SK-N-SH treated with all-trans-retinoic acid at 6 μM for 48 hours (cell line): ENCODE measurements at regions not wholly inside any gene's neighbourhood (a gene's known extent, or its start where the extent isn't known, plus 50 kb on each side); places are given as distances from the start of the nearest gene placed in this dataset.

ENCODE experiments used
- ATAC-seq: fragments of 200-7000 bp; cut with Tn5 transposase; 3 replicates; pipeline ENCODE4 v1.9.1; 2020; ENCODE audit warnings: mild to moderate bottlenecking, moderate library complexity
- ARNTL ChIP-seq: fragments of 450-650 bp; formaldehyde crosslinking; IDR thresholded peaks from 2 replicates; pipeline ENCODE4 v1.5.0; 2020; ENCODE audit warnings: low read depth, mild to moderate bottlenecking, moderate library complexity, borderline replicate concordance
- BACH2 ChIP-seq: fragments of 250-450 bp; sonication (Bioruptor Pico); IDR thresholded peaks from 2 replicates; pipeline ENCODE4 v1.9.0; 2021; ENCODE audit warnings: mild to moderate bottlenecking, borderline replicate concordance
- CSDC2 ChIP-seq: fragments of 250-450 bp; sonication (Bioruptor Pico); IDR thresholded peaks from 2 replicates; pipeline ENCODE4 v1.5.0; 2020; ENCODE audit warnings: mild to moderate bottlenecking, moderate library complexity
- CSRNP3 ChIP-seq: fragments of 250-450 bp; sonication (Bioruptor Pico); IDR thresholded peaks from 2 replicates; pipeline ENCODE4 v1.5.1; 2021; ENCODE audit warnings: mild to moderate bottlenecking, moderate library complexity
- ESRRG ChIP-seq: fragments of 250-450 bp; sonication (Bioruptor Pico); IDR thresholded peaks from 2 replicates; pipeline ENCODE4 v1.6.1; 2021; ENCODE audit warnings: mild to moderate bottlenecking
- GLIS3 ChIP-seq: fragments of 250-450 bp; sonication (Bioruptor Pico); IDR thresholded peaks from 2 replicates; pipeline ENCODE4 v1.5.0; 2020; ENCODE audit warnings: mild to moderate bottlenecking, moderate library complexity
- ISL1 ChIP-seq: fragments of 250-450 bp; sonication (Bioruptor Pico); IDR thresholded peaks from 2 replicates; pipeline ENCODE4 v2.1.2; 2022; ENCODE audit warnings: mild to moderate bottlenecking, moderate library complexity
- OSR1 ChIP-seq: fragments of 250-450 bp; sonication (Bioruptor Pico); IDR thresholded peaks from 2 replicates; pipeline ENCODE4 v1.8.0; 2022; ENCODE audit warnings: moderate library complexity, mild to moderate bottlenecking, inconsistent platforms
- PATZ1 ChIP-seq: fragments of 250-450 bp; sonication (Bioruptor Pico); IDR thresholded peaks from 2 replicates; pipeline ENCODE4 v1.8.0; 2020; ENCODE audit warnings: mild to moderate bottlenecking, moderate library complexity, borderline replicate concordance
- POU6F1 ChIP-seq: fragments of 250-450 bp; sonication (Bioruptor Pico); IDR thresholded peaks from 2 replicates; pipeline ENCODE4 v1.8.0; 2021; ENCODE audit warnings: low read depth, mild to moderate bottlenecking, moderate library complexity, borderline replicate concordance
- PPARA ChIP-seq: fragments of 250-450 bp; sonication (Bioruptor Pico); IDR thresholded peaks from 2 replicates; pipeline ENCODE4 v1.5.0; 2020; ENCODE audit warnings: mild to moderate bottlenecking, borderline replicate concordance
- RARB ChIP-seq: fragments of 250-450 bp; sonication (Bioruptor Pico); IDR thresholded peaks from 2 replicates; pipeline ENCODE4 v1.8.0; 2021; ENCODE audit warnings: mild to moderate bottlenecking, moderate library complexity
- SNAI2 ChIP-seq: fragments of 250-450 bp; sonication (Bioruptor Pico); IDR thresholded peaks from 2 replicates; pipeline ENCODE4 v1.5.0; 2020; ENCODE audit warnings: mild to moderate bottlenecking, moderate library complexity
- TCF4 ChIP-seq: fragments of 250-450 bp; sonication (Bioruptor Pico); IDR thresholded peaks from 2 replicates; pipeline ENCODE4 v1.8.0; 2021; ENCODE audit warnings: mild to moderate bottlenecking, moderate library complexity, borderline replicate concordance
- TOX ChIP-seq: fragments of 250-450 bp; sonication (Bioruptor Pico); IDR thresholded peaks from 2 replicates; pipeline ENCODE4 v1.8.0; 2021; ENCODE audit warnings: mild to moderate bottlenecking, moderate library complexity, borderline replicate concordance
- ZC3H10 ChIP-seq: fragments of 250-450 bp; sonication (Bioruptor Pico); IDR thresholded peaks from 2 replicates; pipeline ENCODE4 v1.5.1; 2021; ENCODE audit warnings: mild to moderate bottlenecking, moderate library complexity
- ZFP3 ChIP-seq: fragments of 250-450 bp; sonication (Bioruptor Pico); IDR thresholded peaks from 2 replicates; pipeline ENCODE4 v1.5.0; 2020; ENCODE audit warnings: mild to moderate bottlenecking, moderate library complexity
- ZFP30 ChIP-seq: fragments of 450-650 bp; formaldehyde crosslinking; IDR thresholded peaks from 2 replicates; pipeline ENCODE4 v1.5.0; 2022; ENCODE audit warnings: mild to moderate bottlenecking, moderate library complexity
- ZNF565 ChIP-seq: fragments of 450-650 bp; formaldehyde crosslinking; conservative IDR thresholded peaks from 2 replicates; pipeline ENCODE4 v1.5.0; 2020; ENCODE audit warnings: low read depth, mild to moderate bottlenecking, moderate library complexity
- ZNF70 ChIP-seq: fragments of 450-650 bp; formaldehyde crosslinking; IDR thresholded peaks from 2 replicates; pipeline ENCODE4 v1.5.0; 2020; ENCODE audit warnings: mild to moderate bottlenecking, moderate library complexity
- ZNF8 ChIP-seq: fragments of 450-650 bp; formaldehyde crosslinking; IDR thresholded peaks from 2 replicates; pipeline ENCODE4 v1.5.0; 2020; ENCODE audit warnings: mild to moderate bottlenecking, moderate library complexity
- TF ChIP-seq, protein P1 (sequence below): fragments of 250-450 bp; sonication (Bioruptor Pico); IDR thresholded peaks from 2 replicates; pipeline ENCODE4 v1.5.1; 2020; ENCODE audit warnings: low read depth, mild to moderate bottlenecking, moderate library complexity

- ATAC-seq, result no peak
- no peak for TF ChIP-seq ZC3H10 (CRISPR knock-in tag)
- no peak for TF ChIP-seq POU6F1
- TF ChIP-seq GLIS3 (CRISPR knock-in tag), result no peak
- TF ChIP-seq OSR1 (CRISPR knock-in tag), result no peak
- no peak for TF ChIP-seq TOX (CRISPR knock-in tag)
- TF ChIP-seq CSRNP3, result no peak
- TF ChIP-seq ZNF70 (CRISPR knock-in tag), result no peak
- TF ChIP-seq ZFP3 (CRISPR knock-in tag), result no peak
- no peak for TF ChIP-seq RARB (CRISPR knock-in tag)
- TF ChIP-seq, protein P1, sequence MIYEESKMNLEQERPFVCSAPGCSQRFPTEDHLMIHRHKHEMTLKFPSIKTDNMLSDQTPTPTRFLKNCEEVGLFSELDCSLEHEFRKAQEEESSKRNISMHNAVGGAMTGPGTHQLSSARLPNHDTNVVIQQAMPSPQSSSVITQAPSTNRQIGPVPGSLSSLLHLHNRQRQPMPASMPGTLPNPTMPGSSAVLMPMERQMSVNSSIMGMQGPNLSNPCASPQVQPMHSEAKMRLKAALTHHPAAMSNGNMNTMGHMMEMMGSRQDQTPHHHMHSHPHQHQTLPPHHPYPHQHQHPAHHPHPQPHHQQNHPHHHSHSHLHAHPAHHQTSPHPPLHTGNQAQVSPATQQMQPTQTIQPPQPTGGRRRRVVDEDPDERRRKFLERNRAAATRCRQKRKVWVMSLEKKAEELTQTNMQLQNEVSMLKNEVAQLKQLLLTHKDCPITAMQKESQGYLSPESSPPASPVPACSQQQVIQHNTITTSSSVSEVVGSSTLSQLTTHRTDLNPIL (CRISPR knock-in tag), result no peak
- TF ChIP-seq SNAI2, result no peak
- TF ChIP-seq CSDC2 (CRISPR knock-in tag), result no peak
- TF ChIP-seq ZFP30 (CRISPR knock-in tag), result no peak
- TF ChIP-seq PATZ1 (CRISPR knock-in tag), result no peak
- TF ChIP-seq BACH2 (CRISPR knock-in tag), result no peak
- no peak for TF ChIP-seq ARNTL (CRISPR knock-in tag)
- no peak for TF ChIP-seq ISL1 (CRISPR knock-in tag)
- TF ChIP-seq TCF4 (CRISPR knock-in tag), result no peak
- TF ChIP-seq ESRRG (CRISPR knock-in tag), result no peak
Measured at GRCh38 chr3:34218706-34219385, 420.4 kb downstream of the PDCD6IP start.

DNA sequence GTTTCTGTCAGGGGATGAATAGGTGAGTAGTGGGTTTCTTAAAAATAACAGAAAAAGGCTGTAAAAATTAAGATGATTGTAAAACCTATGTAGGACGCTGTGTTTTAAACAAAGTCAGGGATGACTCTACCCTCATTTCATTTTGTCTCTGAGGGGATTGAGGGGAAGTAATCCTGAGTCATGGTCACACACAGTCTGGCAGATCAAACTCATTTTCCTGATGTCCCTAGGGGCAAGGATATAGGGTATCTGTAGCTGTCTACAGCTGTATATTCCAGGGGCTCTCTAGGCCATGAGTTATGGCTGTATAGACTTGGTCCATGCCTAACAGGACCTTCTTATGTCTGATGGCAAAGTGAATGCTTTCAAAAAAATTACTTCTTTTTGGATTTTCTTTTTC lies 421.1 kb downstream of the PDCD6IP start:
- no peak for TF ChIP-seq ZNF70 (CRISPR knock-in tag)
- TF ChIP-seq PPARA (CRISPR knock-in tag), result no peak
- ATAC-seq, result no peak

DNA sequence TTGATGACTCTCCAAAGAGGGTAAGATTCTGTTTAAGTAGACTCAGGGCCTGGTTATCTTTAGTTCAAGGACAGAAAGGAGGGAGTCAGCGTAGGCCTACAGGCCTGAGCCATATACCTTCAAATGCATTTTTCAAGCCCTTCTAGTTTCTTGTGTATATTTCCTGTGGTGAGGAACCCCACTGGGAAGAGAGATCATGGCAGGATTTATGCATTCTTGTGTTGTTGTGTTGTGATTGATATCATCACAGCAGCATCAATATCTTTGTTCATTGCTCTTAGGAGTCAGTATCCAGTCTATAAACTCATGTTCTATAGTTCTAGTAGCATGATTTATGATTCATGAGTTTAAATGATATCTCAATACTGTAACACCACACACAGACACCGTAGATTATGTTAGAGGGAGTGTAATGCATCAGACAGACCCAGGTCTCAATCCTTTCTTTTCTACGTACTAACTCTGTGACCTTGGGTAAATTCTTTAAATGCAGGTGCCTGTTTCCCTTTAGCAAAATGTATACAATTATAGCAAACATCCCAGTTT lies 427.5 kb downstream of the PDCD6IP start:
- TF ChIP-seq ISL1 (CRISPR knock-in tag) (no peak), ZFP3 (CRISPR knock-in tag) (no peak), ZC3H10 (CRISPR knock-in tag) (no peak), TCF4 (CRISPR knock-in tag) (no peak), OSR1 (CRISPR knock-in tag) (no peak), SNAI2 (no peak), ZNF8 (no peak), ZFP30 (CRISPR knock-in tag) (no peak)
- ATAC-seq, result no peak

DNA sequence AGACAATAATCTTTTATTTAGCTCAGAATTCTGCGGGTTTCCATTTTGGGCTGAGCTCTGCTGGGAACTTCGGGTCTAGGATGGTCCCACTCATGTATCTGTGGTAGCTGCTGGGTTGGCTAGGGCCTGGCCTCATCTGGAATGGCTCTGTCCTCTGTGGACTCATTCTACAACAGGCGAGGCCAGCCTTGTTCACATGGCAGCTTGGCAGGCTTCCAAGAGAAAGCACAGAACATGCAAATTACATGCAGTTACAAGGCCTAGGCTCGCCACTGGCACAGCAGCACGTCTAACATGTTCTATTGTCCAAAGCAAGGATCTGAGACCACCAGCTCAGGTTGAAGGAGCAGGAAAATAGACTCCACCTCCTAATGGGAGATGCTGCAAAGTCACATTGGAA lies 431.4 kb downstream of the PDCD6IP start:
- no peak for ATAC-seq
- no peak for TF ChIP-seq CSDC2 (CRISPR knock-in tag)
- TF ChIP-seq ESRRG (CRISPR knock-in tag), result no peak
- TF ChIP-seq, protein P1 (CRISPR knock-in tag), result no peak
- no peak for TF ChIP-seq OSR1 (CRISPR knock-in tag)
- no peak for TF ChIP-seq PPARA (CRISPR knock-in tag)
- no peak for TF ChIP-seq ZC3H10 (CRISPR knock-in tag)
- TF ChIP-seq ARNTL (CRISPR knock-in tag), result no peak
- no peak for TF ChIP-seq ZFP3 (CRISPR knock-in tag)
- no peak for TF ChIP-seq ZNF70 (CRISPR knock-in tag)
- TF ChIP-seq RARB (CRISPR knock-in tag), result no peak
- TF ChIP-seq ZNF8, result no peak
- no peak for TF ChIP-seq ZNF565 (CRISPR knock-in tag)
- no peak for TF ChIP-seq TOX (CRISPR knock-in tag)
